ENCODE measurements at regions not wholly inside any gene's neighbourhood (a gene's known extent, or its start where the extent isn't known, plus 50 kb on each side); places are given as distances from the start of the nearest gene placed in this dataset.

GRCh38 chr2:16118611-16119590 is 178.6 kb downstream of the MYCN start:
- no peak for DNase-seq (ENCODE audit: low read depth)

GRCh38 chr2:16117791-16118610 is 177.7 kb downstream of the MYCN start:
- no peak for DNase-seq (ENCODE audit: low read depth)

GRCh38 chr2:16117021-16117700 is 176.8 kb downstream of the MYCN start:
- no peak for DNase-seq (ENCODE audit: low read depth)

GRCh38 chr2:16115881-16116830 is 175.8 kb downstream of the MYCN start:
- no peak for DNase-seq (ENCODE audit: low read depth)

- no peak for DNase-seq (ENCODE audit: low read depth)
These were observed 174.9 kb downstream of the MYCN start for GRCh38 chr2:16115291-16115690.

GRCh38 chr2:16114836-16115235 is 174.5 kb downstream of the MYCN start:
- DNase-seq (ENCODE audit: low read depth), result no peak

GRCh38 chr2:16114070-16114469 is 173.7 kb downstream of the MYCN start:
- DNase-seq (ENCODE audit: low read depth), result no peak

- no peak for DNase-seq (ENCODE audit: low read depth)
These were observed 173.2 kb downstream of the MYCN start for GRCh38 chr2:16113568-16113967.

GRCh38 chr2:16112972-16113560 is 172.7 kb downstream of the MYCN start:
- no peak for DNase-seq (ENCODE audit: low read depth)

GRCh38 chr2:16112251-16112971 is 172.1 kb downstream of the MYCN start:
- no peak for DNase-seq (ENCODE audit: low read depth)

- DNase-seq (ENCODE audit: low read depth), result no peak
These were observed 171.5 kb downstream of the MYCN start for GRCh38 chr2:16111838-16112210.

- DNase-seq (ENCODE audit: low read depth), result no peak
These were observed 169.5 kb downstream of the MYCN start for GRCh38 chr2:16109821-16110310.

GRCh38 chr2:16109368-16109820 is 169.0 kb downstream of the MYCN start:
- no peak for DNase-seq (ENCODE audit: low read depth)

GRCh38 chr2:16107246-16107645 is 166.9 kb downstream of the MYCN start:
- DNase-seq (ENCODE audit: low read depth), result no peak

GRCh38 chr2:16106619-16107018 is 166.3 kb downstream of the MYCN start:
- no peak for DNase-seq (ENCODE audit: low read depth)

- DNase-seq (ENCODE audit: low read depth), result no peak
These were observed 165.4 kb downstream of the MYCN start for GRCh38 chr2:16105669-16106281.

GRCh38 chr2:16104949-16105668 is 164.8 kb downstream of the MYCN start:
- no peak for DNase-seq (ENCODE audit: low read depth)

- no peak for DNase-seq (ENCODE audit: low read depth)
These were observed 164.1 kb downstream of the MYCN start for GRCh38 chr2:16104315-16104948.

All from stimulated activated CD4-positive, alpha-beta T cell treated with anti-CD3 and anti-CD28 coated beads, Interleukin-2, amount 100 ng/mL, for 4 hours (primary cell).